Upper lobe of right lung (tissue), 1 donor: ENCODE measurements at regions not wholly inside any gene's neighbourhood (a gene's known extent, or its start where the extent isn't known, plus 50 kb on each side); places are given as distances from the start of the nearest gene placed in this dataset.

Experiments
- ATAC-seq: fragments of 200-7000 bp; cut with Tn5 transposase; one replicate; pipeline ENCODE4 v1.9.1; 2020; ENCODE audit warnings: mild to moderate bottlenecking, moderate library complexity
- DNase-seq: peaks from one replicate; pipeline ENCODE4 v3.0.0-alpha.2; 2020
- H3K27ac ChIP-seq: fragments of 200-600 bp; one replicate; pipeline ENCODE4 v1.8.0; 2022
- H3K27me3 ChIP-seq: fragments of 200-600 bp; one replicate; pipeline ENCODE4 v1.8.0; 2022; ENCODE audit warnings: mild to moderate bottlenecking
- H3K36me3 ChIP-seq: fragments of 200-600 bp; one replicate; pipeline ENCODE4 v1.8.0; 2022
- H3K4me1 ChIP-seq: fragments of 200-600 bp; one replicate; pipeline ENCODE4 v1.8.0; 2022
- H3K4me3 ChIP-seq: fragments of 200-600 bp; one replicate; pipeline ENCODE4 v1.8.0; 2022; ENCODE audit warnings: mild to moderate bottlenecking
- H3K9me3 ChIP-seq: fragments of 200-600 bp; one replicate; pipeline ENCODE4 v1.8.0; 2022
- intact Hi-C: fragments of 100-400 bp; cut with DNase I; formaldehyde crosslinking; loops from one replicate; pipeline ENCODE4 v1.11.0; 2022
- TF ChIP-seq, protein P1 (sequence below): fragments of 200-600 bp; IDR thresholded peaks from one replicate; pipeline ENCODE4 v1.8.0; 2022; ENCODE audit warnings: antibody characterized with exemption
- donor health status: DM: no; HTN: yes; CAD: no; lungs with severe emphysema.

DNA sequence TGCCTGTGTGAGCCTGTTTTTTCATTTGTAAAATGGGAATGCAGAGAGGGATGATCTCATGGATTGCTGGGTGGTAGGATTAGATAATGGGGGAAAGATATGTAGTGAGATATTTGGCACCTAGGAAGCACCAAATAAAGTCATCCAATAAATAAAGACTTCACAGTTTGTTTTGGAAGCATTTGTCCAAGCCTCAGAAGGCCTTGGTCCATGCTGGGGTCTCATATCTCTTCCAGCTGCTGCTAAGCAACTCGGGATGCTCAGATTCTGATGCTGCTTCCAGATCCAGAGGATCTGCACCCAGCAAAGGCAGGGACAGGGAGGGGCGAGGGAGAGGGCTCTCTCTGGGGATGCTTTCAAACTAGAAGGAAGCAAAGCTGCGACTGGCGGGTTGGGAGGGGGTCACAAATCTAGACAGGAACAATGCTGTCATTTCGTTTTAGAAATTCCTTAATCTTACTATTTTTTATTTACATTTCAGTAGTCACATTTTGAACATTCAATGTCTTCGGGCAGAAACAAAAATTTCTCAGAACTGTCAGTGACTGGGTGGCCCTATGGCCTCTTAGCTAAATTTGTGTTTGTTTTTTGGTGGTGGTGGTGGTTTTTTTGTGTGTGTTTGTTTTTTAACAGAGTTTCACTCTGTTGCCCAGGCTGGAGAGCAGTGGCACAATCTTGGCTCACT lies 114.9 kb upstream of the CDH5 start:
- no peak overlapping the region for H3K4me3 ChIP-seq
- DNase-seq (peak; percentile 40), ATAC-seq (no peak)
- H3K4me1 ChIP-seq, result peaks cover 10% of the 10 kb centered on the region
- H3K9me3 ChIP-seq, result no peaks in the 10 kb centered on the region
- peak overlapping the region; percentile 51 for H3K27ac ChIP-seq
- TF ChIP-seq, protein P1, sequence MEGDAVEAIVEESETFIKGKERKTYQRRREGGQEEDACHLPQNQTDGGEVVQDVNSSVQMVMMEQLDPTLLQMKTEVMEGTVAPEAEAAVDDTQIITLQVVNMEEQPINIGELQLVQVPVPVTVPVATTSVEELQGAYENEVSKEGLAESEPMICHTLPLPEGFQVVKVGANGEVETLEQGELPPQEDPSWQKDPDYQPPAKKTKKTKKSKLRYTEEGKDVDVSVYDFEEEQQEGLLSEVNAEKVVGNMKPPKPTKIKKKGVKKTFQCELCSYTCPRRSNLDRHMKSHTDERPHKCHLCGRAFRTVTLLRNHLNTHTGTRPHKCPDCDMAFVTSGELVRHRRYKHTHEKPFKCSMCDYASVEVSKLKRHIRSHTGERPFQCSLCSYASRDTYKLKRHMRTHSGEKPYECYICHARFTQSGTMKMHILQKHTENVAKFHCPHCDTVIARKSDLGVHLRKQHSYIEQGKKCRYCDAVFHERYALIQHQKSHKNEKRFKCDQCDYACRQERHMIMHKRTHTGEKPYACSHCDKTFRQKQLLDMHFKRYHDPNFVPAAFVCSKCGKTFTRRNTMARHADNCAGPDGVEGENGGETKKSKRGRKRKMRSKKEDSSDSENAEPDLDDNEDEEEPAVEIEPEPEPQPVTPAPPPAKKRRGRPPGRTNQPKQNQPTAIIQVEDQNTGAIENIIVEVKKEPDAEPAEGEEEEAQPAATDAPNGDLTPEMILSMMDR, result no peak
- H3K36me3 ChIP-seq, result no peaks in the 10 kb centered on the region
- intact Hi-C loops, result no loop called here
- no peaks in the 10 kb centered on the region for H3K27me3 ChIP-seq

DNA sequence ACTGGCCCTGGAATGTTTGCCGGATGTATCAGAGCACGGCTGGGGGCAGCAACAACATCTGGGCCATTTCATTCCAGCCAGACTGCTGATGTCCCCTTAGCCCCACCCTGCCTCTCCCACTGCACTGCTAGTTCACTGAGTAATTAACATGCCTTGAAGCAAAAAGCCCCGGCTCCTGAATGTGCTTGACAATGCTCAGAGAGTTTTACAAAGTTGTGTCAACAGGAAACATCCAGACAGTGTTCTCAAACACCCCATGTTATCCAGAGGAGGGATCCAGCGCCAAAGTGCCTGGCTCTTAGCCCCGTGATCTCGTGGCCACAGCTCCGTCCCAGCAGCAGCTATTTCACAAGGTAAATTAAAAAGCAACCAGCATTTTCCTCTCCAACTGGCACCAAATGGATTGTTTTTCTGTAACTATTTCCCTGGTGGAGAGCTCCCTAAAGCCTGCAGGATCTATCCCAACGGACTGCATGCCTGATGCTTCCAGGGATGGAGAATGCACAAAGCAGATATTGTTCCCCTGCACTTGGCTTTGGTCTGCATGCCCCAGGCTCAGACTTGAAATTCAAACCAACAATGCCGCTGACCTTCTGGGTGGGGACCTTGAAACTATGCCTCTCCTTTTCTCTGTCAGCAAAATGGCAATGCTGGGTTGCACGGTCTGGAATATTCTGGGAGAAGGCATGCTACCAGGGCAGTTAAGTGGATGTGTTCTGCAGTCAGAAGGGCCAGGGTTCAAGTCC lies 115.6 kb upstream of the CDH5 start:
- H3K9me3 ChIP-seq, result no peaks in the 10 kb centered on the region
- H3K4me1 ChIP-seq, result peaks cover 10% of the 10 kb centered on the region
- H3K36me3 ChIP-seq, result no peaks in the 10 kb centered on the region
- H3K27ac ChIP-seq, result peak overlapping the region; percentile 66
- H3K4me3 ChIP-seq, result no peak overlapping the region
- H3K27me3 ChIP-seq, result no peaks in the 10 kb centered on the region
- ATAC-seq, result peak; percentile 75
- peak; percentile 68 for DNase-seq
- TF ChIP-seq, protein P1, result no peak
- intact Hi-C loops, result no loop called here

DNA sequence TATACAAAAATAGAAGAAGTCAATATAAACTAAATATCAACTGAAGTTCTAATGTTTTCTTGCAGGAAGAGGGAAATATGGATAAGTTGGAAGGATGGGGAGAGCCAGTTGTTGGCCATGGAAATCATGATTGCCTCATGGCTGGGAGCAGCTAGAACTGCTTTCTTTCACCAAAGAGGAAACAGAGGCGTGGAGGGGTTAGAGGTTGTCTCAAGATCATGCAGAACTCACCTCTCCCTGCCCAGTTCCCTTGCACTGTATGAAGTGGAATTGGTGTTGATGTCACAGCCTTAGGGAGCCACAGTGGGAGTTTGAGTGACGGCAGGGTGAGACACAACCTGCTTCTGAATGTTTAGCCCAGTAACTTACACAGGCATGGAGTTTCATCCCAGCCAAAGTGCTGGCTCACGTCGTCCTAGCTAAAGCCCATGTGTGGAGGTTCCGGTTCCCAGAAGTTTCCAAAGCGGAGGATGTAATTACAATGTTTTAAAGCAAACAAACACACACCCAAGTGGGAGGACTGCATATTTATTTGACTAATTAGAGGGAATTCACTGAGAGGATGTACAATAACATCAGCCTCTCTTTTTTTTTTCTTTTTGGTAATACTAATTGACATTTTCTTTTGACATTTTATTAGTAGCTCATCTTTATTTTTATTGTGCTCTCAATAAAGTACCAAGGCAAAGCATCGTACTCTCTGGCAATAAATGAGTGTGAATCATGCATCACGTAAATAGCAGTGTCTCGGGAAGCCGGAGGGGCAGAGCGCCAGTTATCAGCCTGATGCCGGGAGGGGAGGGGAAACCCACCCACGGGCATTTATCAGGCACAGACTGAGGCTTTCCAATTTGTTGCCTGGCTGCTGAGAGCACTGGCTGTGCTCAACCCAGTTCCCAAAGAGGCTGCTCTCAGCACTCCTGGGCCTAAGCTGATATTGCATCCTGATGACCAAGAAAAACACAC lies 118.7 kb upstream of the CDH5 start:
- TF ChIP-seq, protein P1, result no peak
- H3K27me3 ChIP-seq, result no peaks in the 10 kb centered on the region
- H3K36me3 ChIP-seq, result no peaks in the 10 kb centered on the region
- H3K9me3 ChIP-seq, result no peaks in the 10 kb centered on the region
- H3K27ac ChIP-seq, result peak overlapping the region; percentile 4
- intact Hi-C loops, result no loop called here
- peak; percentile 50 for ATAC-seq
- H3K4me3 ChIP-seq, result no peak overlapping the region
- H3K4me1 ChIP-seq, result peaks cover 10% of the 10 kb centered on the region
- no peak for DNase-seq

DNA sequence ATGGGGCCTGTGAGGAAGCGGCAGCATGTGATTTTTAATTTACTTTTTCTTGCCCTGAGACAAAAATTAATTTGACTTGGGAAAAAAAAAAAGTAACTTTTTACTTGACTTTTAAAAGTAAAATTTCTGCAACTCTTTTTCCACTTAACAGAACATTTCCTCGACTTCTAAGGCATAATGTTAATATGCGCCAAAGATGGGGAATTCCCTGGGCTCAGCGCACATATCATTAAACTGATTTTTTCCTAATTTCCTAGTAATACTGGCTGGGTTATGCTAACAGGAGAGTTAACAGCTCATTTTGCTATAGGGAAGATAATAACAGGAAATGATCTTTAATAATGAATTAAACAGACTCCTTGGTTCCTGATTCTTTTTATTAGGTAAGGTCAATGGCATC lies 120.6 kb upstream of the CDH5 start:
- Histone ChIP-seq H3K4me3 (no peak overlapping the region), H3K36me3 (no peaks in the 10 kb centered on the region), H3K27me3 (no peaks in the 10 kb centered on the region), H3K9me3 (no peaks in the 10 kb centered on the region), H3K27ac (no peak overlapping the region), H3K4me1 (peaks cover 7% of the 10 kb centered on the region)
- DNase-seq (no peak), ATAC-seq (no peak)
- TF ChIP-seq, protein P1, result no peak
- intact Hi-C loops, result no loop called here

- H3K9me3 ChIP-seq, result no peaks in the 10 kb centered on the region
- no peaks in the 10 kb centered on the region for H3K36me3 ChIP-seq
- ATAC-seq (no peak), DNase-seq (no peak)
- TF ChIP-seq, protein P1, result no peak
- intact Hi-C loops, result no loop called here
- H3K4me1 ChIP-seq, result no peaks in the 10 kb centered on the region
- no peak overlapping the region for H3K27ac ChIP-seq
- H3K4me3 ChIP-seq, result no peak overlapping the region
- no peaks in the 10 kb centered on the region for H3K27me3 ChIP-seq
These were observed 121.4 kb upstream of the CDH5 start for GRCh38 chr16:66245072-66245471.
